H9 (cell line): ENCODE measurements at regions not wholly inside any gene's neighbourhood (a gene's known extent, or its start where the extent isn't known, plus 50 kb on each side); places are given as distances from the start of the nearest gene placed in this dataset.
"Not testable (repeated sequence)": the region's sequence is repeated elsewhere in the genome, so short reads cannot be mapped to it uniquely, and the experiment has no call there.

Experiments
- DNase-seq: peaks from one replicate; pipeline ENCODE4 v3.0.0-alpha.2; 2017
- H2AFZ ChIP-seq: one replicate; pipeline ENCODE4 v1.6.1; 2013; ENCODE audit warnings: mild to moderate bottlenecking, low read length, control low read depth, moderate library complexity
- H2AK5ac ChIP-seq: 2 replicates; pipeline ENCODE4 v1.6.1; 2013; ENCODE audit warnings: low read length, control low read depth, mixed read lengths; ENCODE audit not compliant: insufficient read length
- H2BK120ac ChIP-seq: one replicate; pipeline ENCODE4 v1.6.1; 2013; ENCODE audit warnings: low read depth, mild to moderate bottlenecking, low read length, control low read depth, inconsistent platforms; ENCODE audit not compliant: poor library complexity, severe bottlenecking
- H2BK12ac ChIP-seq: 2 replicates; pipeline ENCODE4 v1.6.1; 2013; ENCODE audit warnings: low read length, control low read depth, mixed read lengths, low read depth; ENCODE audit not compliant: insufficient read length
- H2BK15ac ChIP-seq: 2 replicates; pipeline ENCODE4 v1.6.1; 2013; ENCODE audit warnings: low read depth, low read length, control low read depth
- H2BK20ac ChIP-seq: one replicate; pipeline ENCODE4 v1.6.1; 2013; ENCODE audit warnings: low read depth, mild to moderate bottlenecking, low read length, control low read depth, inconsistent platforms; ENCODE audit not compliant: poor library complexity, severe bottlenecking
- H2BK5ac ChIP-seq: 2 replicates; pipeline ENCODE4 v1.6.1; 2013; ENCODE audit warnings: low read length, control low read depth, mixed read lengths; ENCODE audit not compliant: insufficient read length
- H3K14ac ChIP-seq: 2 replicates; pipeline ENCODE4 v1.6.1; 2013; ENCODE audit warnings: low read length, control low read depth; ENCODE audit not compliant: insufficient read depth
- H3K18ac ChIP-seq: 2 replicates; pipeline ENCODE4 v1.6.1; 2013; ENCODE audit warnings: low read depth, mild to moderate bottlenecking, mixed read lengths, low read length, control low read depth; ENCODE audit not compliant: insufficient read length
- H3K23ac ChIP-seq: 2 replicates; pipeline ENCODE4 v1.6.1; 2013; ENCODE audit warnings: low read length, control low read depth, mixed read lengths, low read depth; ENCODE audit not compliant: insufficient read length
- H3K23me2 ChIP-seq: 2 replicates; pipeline ENCODE4 v1.6.1; 2013; ENCODE audit warnings: low read depth, mild to moderate bottlenecking, mixed read lengths, low read length, control low read depth; ENCODE audit not compliant: insufficient read length, poor library complexity, severe bottlenecking
- H3K27ac ChIP-seq: 2 replicates; pipeline ENCODE4 v1.5.1; 2013; ENCODE audit warnings: low read length, control low read depth, mixed read lengths, low read depth; ENCODE audit not compliant: insufficient read length
- H3K27me3 ChIP-seq: 2 replicates; pipeline ENCODE4 v1.6.1; 2013; ENCODE audit warnings: low read length, control low read depth, inconsistent platforms; ENCODE audit not compliant: insufficient read depth
- H3K4ac ChIP-seq: 2 replicates; pipeline ENCODE4 v1.6.1; 2013; ENCODE audit warnings: low read depth, mild to moderate bottlenecking, control low read depth, inconsistent platforms, low read length, moderate library complexity
- H3K4me1 ChIP-seq: 2 replicates; pipeline ENCODE4 v1.6.1; 2013; ENCODE audit warnings: low read length, control low read depth, inconsistent platforms; ENCODE audit not compliant: insufficient read depth
- H3K4me2 ChIP-seq: 2 replicates; pipeline ENCODE4 v1.6.1; 2013; ENCODE audit warnings: low read length, control low read depth, mixed read lengths; ENCODE audit not compliant: insufficient read length, insufficient read depth
- H3K56ac ChIP-seq: 2 replicates; pipeline ENCODE4 v1.6.1; 2013; ENCODE audit warnings: low read depth, mild to moderate bottlenecking, mixed read lengths, low read length, control low read depth; ENCODE audit not compliant: insufficient read length
- H3K79me1 ChIP-seq: 2 replicates; pipeline ENCODE4 v1.6.1; 2013; ENCODE audit warnings: low read depth, mild to moderate bottlenecking, moderate library complexity, low read length, control low read depth, inconsistent platforms; ENCODE audit not compliant: insufficient read depth, poor library complexity, severe bottlenecking
- H3K79me2 ChIP-seq: 2 replicates; pipeline ENCODE4 v1.6.1; 2013; ENCODE audit warnings: low read length, control low read depth, inconsistent platforms; ENCODE audit not compliant: insufficient read depth
- H3K9ac ChIP-seq: 2 replicates; pipeline ENCODE4 v1.6.1; 2013; ENCODE audit warnings: low read length, control low read depth, mixed read lengths; ENCODE audit not compliant: insufficient read length; ENCODE audit errors: extremely low read depth
- H3K9me3 ChIP-seq: one replicate; pipeline ENCODE4 v1.6.1; 2013; ENCODE audit warnings: low read depth, low read length, inconsistent platforms; ENCODE audit not compliant: control insufficient read depth
- H3T11ph ChIP-seq: one replicate; pipeline ENCODE4 v1.6.1; 2013; ENCODE audit warnings: mild to moderate bottlenecking, low read length, control low read depth, inconsistent platforms
- H4K20me1 ChIP-seq: one replicate; pipeline ENCODE4 v1.6.1; 2013; ENCODE audit not compliant: control insufficient read depth, insufficient read length, insufficient read depth
- H4K5ac ChIP-seq: 2 replicates; pipeline ENCODE4 v1.6.1; 2013; ENCODE audit warnings: low read depth, mild to moderate bottlenecking, mixed read lengths, low read length, control low read depth; ENCODE audit not compliant: insufficient read length
- H4K8ac ChIP-seq: replicated peaks from 2 replicates; pipeline ENCODE4 v1.6.1; 2013; ENCODE audit warnings: low read length, control low read depth, mixed read lengths, low read depth; ENCODE audit not compliant: insufficient read length
- H4K91ac ChIP-seq: 2 replicates; pipeline ENCODE4 v1.6.1; 2013; ENCODE audit warnings: low read depth, mild to moderate bottlenecking, moderate library complexity, mixed read lengths, low read length, control low read depth; ENCODE audit not compliant: insufficient read length
- H3K27ac Mint-ChIP-seq, 3 experiments: 2 replicates in 2 of 3; 3 replicates in 1 of 3; pipeline ENCODE4 v1.8.0; 2020 to 2021; ENCODE audit warnings: mixed read lengths in 3 of 3, mild to moderate bottlenecking in 1 of 3, moderate library complexity in 1 of 3
- H3K27me3 Mint-ChIP-seq: 2 replicates; pipeline ENCODE4 v1.8.0; 2021; ENCODE audit warnings: low read depth, mild to moderate bottlenecking, moderate library complexity, mixed read lengths
- H3K36me3 Mint-ChIP-seq, 3 experiments: 2 replicates in 2 of 3; 3 replicates in 1 of 3; pipeline ENCODE4 v1.8.0; 2020 to 2021; ENCODE audit warnings: low read depth in 3 of 3, mixed read lengths in 3 of 3; ENCODE audit not compliant: insufficient read depth in 1 of 3
- H3K4me1 Mint-ChIP-seq, 2 experiments: 2 replicates each; pipeline ENCODE4 v1.8.0; 2020; ENCODE audit warnings: mixed read lengths in 2 of 2
- H3K4me3 Mint-ChIP-seq, 2 experiments: 2 replicates in 1 of 2; 3 replicates in 1 of 2; pipeline ENCODE4 v1.8.0; 2020 to 2021; ENCODE audit warnings: mild to moderate bottlenecking in 2 of 2, mixed read lengths in 2 of 2, moderate library complexity in 1 of 2
- H3K9me3 Mint-ChIP-seq, 2 experiments: 2 replicates in 1 of 2; 3 replicates in 1 of 2; pipeline ENCODE4 v1.8.0; 2020; ENCODE audit warnings: mild to moderate bottlenecking in 2 of 2, mixed read lengths in 2 of 2, moderate library complexity in 1 of 2
- WGBS: extraction: QIAGEN DNeasy Blood & Tissue Kit; methylation state at CpG from one replicate; pipeline ENCODE4 v1.1.7; 2013; ENCODE audit warnings: missing lambda C conversion rate, low lambda C conversion rate, mixed read lengths; ENCODE audit not compliant: insufficient read length; ENCODE audit errors: extremely low coverage; 5-methylcytosine and 5-hydroxymethylcytosine counted together

GRCh38 chr22:11048884-11049283, 4479.1 kb upstream of the OR11H1 start:
- H3K9ac ChIP-seq, H2BK20ac ChIP-seq, H3K79me1 ChIP-seq, H3K14ac ChIP-seq, H4K20me1 ChIP-seq, H2AK5ac ChIP-seq, H4K91ac ChIP-seq, H3K4me1 Mint-ChIP-seq, H3K27ac ChIP-seq, H2BK15ac ChIP-seq, H3K4me2 ChIP-seq, H2AFZ ChIP-seq, H3K27ac Mint-ChIP-seq, H2BK5ac ChIP-seq, H3K27me3 ChIP-seq, H3K4ac ChIP-seq, H3K18ac ChIP-seq, H3K4me3 Mint-ChIP-seq, DNase-seq, H3T11ph ChIP-seq, H3K27me3 Mint-ChIP-seq, H2BK12ac ChIP-seq, H4K8ac ChIP-seq, H4K5ac ChIP-seq, H3K56ac ChIP-seq, H3K79me2 ChIP-seq, H3K4me1 ChIP-seq, H3K23me2 ChIP-seq, H3K23ac ChIP-seq, H2BK120ac ChIP-seq: not testable (repeated sequence)
- peaks cover 32% of the 10 kb centered on the region for H3K9me3 ChIP-seq
- Mint-ChIP-seq H3K36me3 (peaks cover 14 to 16% (median 15%) of the 10 kb centered on the region in 3 experiments; a peak in 6 of 7 replicates), H3K9me3 (peaks cover 46 to 57% of the 10 kb centered on the region in 2 experiments)
- no CpG with 5 or more reads among the region's 1 CpG for WGBS

- not testable (repeated sequence) for H4K8ac ChIP-seq, H3K4me1 ChIP-seq, H2BK15ac ChIP-seq, H3K9ac ChIP-seq, H3K4me2 ChIP-seq, H2BK20ac ChIP-seq, H3K79me2 ChIP-seq, H4K91ac ChIP-seq, H3T11ph ChIP-seq, H4K5ac ChIP-seq, H3K27ac ChIP-seq, H3K27ac Mint-ChIP-seq, H2AFZ ChIP-seq, H4K20me1 ChIP-seq, H2BK5ac ChIP-seq, H3K27me3 Mint-ChIP-seq, H3K4me3 Mint-ChIP-seq, H3K23me2 ChIP-seq, H3K56ac ChIP-seq, H3K27me3 ChIP-seq, H2BK120ac ChIP-seq, H3K4ac ChIP-seq, H2AK5ac ChIP-seq, H3K4me1 Mint-ChIP-seq, DNase-seq, H3K18ac ChIP-seq, H3K14ac ChIP-seq, H2BK12ac ChIP-seq, H3K79me1 ChIP-seq, H3K23ac ChIP-seq
- H3K36me3 Mint-ChIP-seq, result peaks cover 19 to 23% (median 19%) of the 10 kb centered on the region in 3 experiments; a peak in 6 of 7 replicates
- H3K9me3 ChIP-seq, result peaks cover 45% of the 10 kb centered on the region
- WGBS, result no CpG with 5 or more reads among the region's 11 CpGs
- H3K9me3 Mint-ChIP-seq, result peaks cover 49 to 62% of the 10 kb centered on the region in 2 experiments
These were observed 4477.8 kb upstream of the OR11H1 start for GRCh38 chr22:11050226-11050625.
